Large intestine (tissue), 3 donors: ENCODE measurements at regions not wholly inside any gene's neighbourhood (a gene's known extent, or its start where the extent isn't known, plus 50 kb on each side); places are given as distances from the start of the nearest gene placed in this dataset.
"Not testable (repeated sequence)": the region's sequence is repeated elsewhere in the genome, so short reads cannot be mapped to it uniquely, and the experiment has no call there.

ENCODE experiments used
- DNase-seq, 2 donors: peaks; one replicate each; pipeline versions ENCODE4 v3.0.0 to v3.0.0-alpha.2; 2013
- H3K27ac ChIP-seq: one replicate; pipeline ENCODE4 v1.5.1; 2013; ENCODE audit warnings: low read length
- H3K27me3 ChIP-seq: 2 replicates; pipeline ENCODE4 v1.6.1; 2013; ENCODE audit warnings: low read length; ENCODE audit not compliant: control insufficient read depth, insufficient read depth
- H3K36me3 ChIP-seq: 2 replicates; pipeline ENCODE4 v1.6.1; 2013; ENCODE audit warnings: low read length; ENCODE audit not compliant: control insufficient read depth, insufficient read depth
- H3K4me1 ChIP-seq: one replicate; pipeline ENCODE4 v1.6.1; 2013; ENCODE audit warnings: low read length; ENCODE audit not compliant: control insufficient read depth, insufficient read depth
- H3K4me3 ChIP-seq: one replicate; pipeline ENCODE4 v1.5.1; 2013; ENCODE audit warnings: low read length
- H3K9me3 ChIP-seq: one replicate; pipeline ENCODE4 v1.6.1; 2013; ENCODE audit warnings: mild to moderate bottlenecking, low read depth, low read length, moderate library complexity; ENCODE audit not compliant: control insufficient read depth
- WGBS: methylation state at CpG from one replicate; pipeline ENCODE4 v1.1.5; 2013; ENCODE audit warnings: low lambda C conversion rate; ENCODE audit not compliant: insufficient coverage; 5-methylcytosine and 5-hydroxymethylcytosine counted together

DNA sequence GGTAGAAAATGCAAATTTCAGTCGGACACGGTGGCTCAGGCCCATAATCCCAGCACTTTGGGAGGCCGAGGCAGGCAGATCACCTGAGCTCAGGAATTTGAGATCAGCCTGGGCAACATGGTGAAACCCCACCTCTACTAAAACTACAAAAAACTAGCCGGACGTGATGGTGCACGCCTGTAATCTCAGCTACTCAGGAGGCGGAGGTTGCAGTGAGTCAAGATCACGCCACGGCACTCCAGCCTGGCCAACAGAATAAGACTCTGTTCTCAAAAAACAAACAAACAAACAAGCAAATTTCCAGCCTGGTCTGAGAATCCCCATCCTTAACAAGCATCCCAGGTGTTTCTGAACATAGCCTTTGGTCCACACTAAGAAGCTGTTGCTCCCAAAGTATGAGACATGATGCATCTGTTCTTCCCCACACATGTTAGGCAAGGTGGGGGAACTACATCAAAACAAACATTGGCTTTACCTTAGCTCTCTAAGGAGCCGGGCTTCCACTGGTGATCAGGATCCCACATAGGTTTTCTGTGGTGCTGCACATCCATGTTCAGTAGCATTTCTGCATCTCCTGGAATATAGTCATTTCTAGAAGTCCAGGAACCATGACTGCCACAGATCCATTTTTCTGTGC lies 92.5 kb upstream of the DMRT1 start:
- Histone ChIP-seq H3K27ac (no peak overlapping the region), H3K36me3 (peaks cover 36% of the 10 kb centered on the region), H3K4me3 (no peak overlapping the region), H3K27me3 (no peaks in the 10 kb centered on the region), H3K9me3 (no peaks in the 10 kb centered on the region), H3K4me1 (no peaks in the 10 kb centered on the region)
- WGBS: no CpG with 5 or more reads among the region's 10 CpGs
- DNase-seq: no peak

DNA sequence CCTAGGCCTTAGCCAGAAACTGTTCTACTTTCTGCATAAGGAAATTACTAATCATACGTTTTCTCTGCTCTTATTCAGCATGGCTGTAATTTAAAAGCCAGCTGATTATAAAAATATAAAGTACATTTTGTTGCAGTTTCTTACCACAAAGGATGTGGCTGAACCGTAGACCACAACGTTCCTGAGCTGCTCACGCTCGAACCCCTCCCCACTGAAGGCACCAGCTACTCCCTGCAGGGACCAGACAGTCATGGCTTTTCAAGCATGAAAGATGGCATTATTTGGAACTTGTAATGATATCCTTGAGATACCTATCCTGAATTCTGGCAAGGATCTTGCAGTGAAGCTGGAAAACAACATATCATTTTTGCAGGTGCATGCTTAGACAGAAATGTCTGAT lies 91.8 kb upstream of the DMRT1 start:
- Histone ChIP-seq H3K9me3 (no peaks in the 10 kb centered on the region), H3K36me3 (peaks cover 29% of the 10 kb centered on the region), H3K4me1 (no peaks in the 10 kb centered on the region), H3K4me3 (no peak overlapping the region), H3K27me3 (no peaks in the 10 kb centered on the region), H3K27ac (no peak overlapping the region)
- DNase-seq: no peak
- WGBS: no CpG with 5 or more reads among the region's 5 CpGs

GRCh38 chr9:750249-750967 lies 91.1 kb upstream of the DMRT1 start:
- Histone ChIP-seq H3K4me3 (no peak overlapping the region), H3K27ac (no peak overlapping the region), H3K9me3 (no peaks in the 10 kb centered on the region), H3K4me1 (no peaks in the 10 kb centered on the region), H3K27me3 (no peaks in the 10 kb centered on the region), H3K36me3 (peaks cover 25% of the 10 kb centered on the region)
- no CpG with 5 or more reads among the region's 7 CpGs for WGBS
- DNase-seq: no peak

- Histone ChIP-seq H3K27me3 (no peaks in the 10 kb centered on the region), H3K4me3 (no peak overlapping the region), H3K4me1 (no peaks in the 10 kb centered on the region), H3K36me3 (peaks cover 21% of the 10 kb centered on the region), H3K9me3 (no peaks in the 10 kb centered on the region), H3K27ac (no peak overlapping the region)
- WGBS: 93% methylated on average over 3 of the region's 14 CpGs
- no peak for DNase-seq
These were observed 90.1 kb upstream of the DMRT1 start for GRCh38 chr9:751137-752051.

GRCh38 chr9:752201-752600 lies 89.3 kb upstream of the DMRT1 start:
- no peaks in the 10 kb centered on the region for H3K9me3 ChIP-seq
- DNase-seq: no peak
- no peaks in the 10 kb centered on the region for H3K4me1 ChIP-seq
- WGBS: no CpG with 5 or more reads among the region's 5 CpGs
- H3K27me3 ChIP-seq: no peaks in the 10 kb centered on the region
- H3K4me3 ChIP-seq: no peak overlapping the region
- H3K36me3 ChIP-seq: peaks cover 13% of the 10 kb centered on the region
- H3K27ac ChIP-seq: no peak overlapping the region

DNA sequence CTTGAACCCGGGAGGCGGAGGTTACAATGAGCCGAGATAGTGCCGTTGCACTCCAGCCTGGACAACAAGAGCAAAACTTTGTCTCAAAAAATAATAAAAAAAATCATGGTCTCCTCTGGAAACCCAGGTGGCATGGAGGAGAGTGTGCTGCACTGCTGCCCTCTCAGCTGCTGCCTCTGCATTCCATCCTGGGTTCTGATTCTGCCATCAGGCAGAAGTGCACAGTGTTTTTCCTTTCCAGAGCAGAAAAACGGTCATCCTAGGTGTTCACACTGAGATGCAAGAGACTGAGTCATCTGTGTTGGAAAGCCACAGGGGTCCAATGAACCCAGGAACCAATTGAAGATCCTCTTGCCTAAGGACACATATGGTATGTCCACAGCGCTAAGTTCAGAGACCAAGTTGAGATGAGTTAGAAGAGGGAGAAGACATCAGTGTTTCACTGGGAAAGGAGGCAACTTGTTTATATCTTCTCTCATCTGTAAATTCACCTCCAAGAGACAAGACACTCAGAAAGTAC lies 88.8 kb upstream of the DMRT1 start:
- no CpG with 5 or more reads among the region's 6 CpGs for WGBS
- no peak overlapping the region for H3K27ac ChIP-seq
- no peaks in the 10 kb centered on the region for H3K4me1 ChIP-seq
- no peak for DNase-seq
- peaks cover 13% of the 10 kb centered on the region for H3K36me3 ChIP-seq
- no peaks in the 10 kb centered on the region for H3K9me3 ChIP-seq
- H3K4me3 ChIP-seq: no peak overlapping the region
- no peaks in the 10 kb centered on the region for H3K27me3 ChIP-seq

DNA sequence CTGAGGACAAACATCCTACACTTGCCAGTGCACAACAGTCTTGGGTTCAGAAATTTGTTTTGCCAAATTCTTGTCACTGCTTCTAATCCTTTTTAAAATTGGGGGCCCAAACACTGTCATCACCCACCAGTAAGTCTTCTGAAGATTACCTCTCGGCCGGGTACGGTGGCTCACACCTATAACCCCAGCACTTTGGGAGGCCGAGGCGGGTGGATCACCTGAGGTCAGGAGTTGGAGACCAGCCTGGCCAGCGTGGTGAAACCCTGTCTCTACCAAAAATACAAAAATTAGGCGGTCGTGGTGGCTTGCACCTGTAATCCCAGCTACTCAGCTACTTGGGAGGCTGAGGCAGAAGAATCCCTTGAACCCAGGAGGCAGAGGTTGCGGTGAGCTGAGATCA lies 87.8 kb upstream of the DMRT1 start:
- not testable (repeated sequence) for H3K36me3 ChIP-seq, H3K9me3 ChIP-seq, H3K4me3 ChIP-seq, H3K27me3 ChIP-seq, H3K27ac ChIP-seq, H3K4me1 ChIP-seq, DNase-seq
- WGBS: no CpG with 5 or more reads among the region's 9 CpGs

GRCh38 chr9:754150-754931 lies 87.2 kb upstream of the DMRT1 start:
- Histone ChIP-seq H3K4me1 (no peaks in the 10 kb centered on the region), H3K36me3 (peaks cover 5% of the 10 kb centered on the region), H3K27ac (no peak overlapping the region), H3K9me3 (no peaks in the 10 kb centered on the region), H3K4me3 (no peak overlapping the region), H3K27me3 (no peaks in the 10 kb centered on the region)
- 80% methylated on average over 1 of the region's 9 CpGs for WGBS
- DNase-seq: no peak

DNA sequence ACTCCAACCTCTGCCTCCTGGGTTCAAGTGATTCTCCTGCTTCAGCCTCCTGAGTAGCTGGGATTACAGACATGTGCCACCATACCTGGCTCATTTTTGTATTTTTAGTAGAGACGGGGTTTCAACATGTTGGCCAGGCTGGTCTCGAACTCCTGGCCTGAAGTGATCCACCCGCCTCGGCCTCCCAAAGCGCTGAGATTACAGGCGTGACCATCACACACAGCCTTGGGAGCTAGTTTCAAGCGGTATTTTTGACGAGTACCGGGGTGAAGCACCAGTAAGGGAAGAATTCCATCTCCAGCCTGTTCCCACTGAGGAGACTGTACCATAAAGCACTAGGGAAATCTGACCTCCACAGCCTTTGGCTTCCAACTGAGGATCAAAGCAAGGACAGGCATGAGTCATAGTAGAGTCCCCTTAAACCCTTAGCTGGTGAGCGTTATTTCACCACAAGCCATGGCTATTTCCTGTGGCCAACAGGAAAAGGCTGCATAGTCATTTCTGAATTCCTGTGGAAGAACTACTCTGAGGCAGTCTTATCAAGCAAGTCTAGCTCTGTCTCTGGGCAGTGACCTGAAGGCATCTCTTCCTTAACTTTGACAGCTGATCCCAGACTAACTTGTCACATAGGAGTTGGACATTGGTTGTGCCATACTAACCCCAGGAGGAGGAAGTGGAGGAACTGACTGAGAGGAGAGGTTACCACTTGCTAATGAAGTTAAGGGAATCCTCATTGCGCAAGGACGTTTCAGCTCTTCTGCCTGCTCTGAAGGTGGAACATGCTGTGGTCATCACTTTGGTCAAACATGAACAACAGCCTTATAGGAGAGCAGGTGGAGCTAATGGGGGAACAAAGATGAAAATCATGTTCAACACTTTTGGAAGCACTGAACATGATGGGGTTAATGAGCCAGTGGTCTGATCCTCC lies 85.8 kb upstream of the DMRT1 start:
- Histone ChIP-seq H3K27me3 (no peaks in the 10 kb centered on the region), H3K36me3 (peaks cover 3% of the 10 kb centered on the region), H3K9me3 (no peaks in the 10 kb centered on the region), H3K4me3 (no peak overlapping the region), H3K27ac (no peak overlapping the region), H3K4me1 (no peaks in the 10 kb centered on the region)
- DNase-seq: peak in 1 of 2 donors; percentile 23
- WGBS: 92% methylated on average over 2 of the region's 12 CpGs
